Keratinocyte (primary cell): ENCODE measurements at regions not wholly inside any gene's neighbourhood (a gene's known extent, or its start where the extent isn't known, plus 50 kb on each side); places are given as distances from the start of the nearest gene placed in this dataset.

Source experiments
- DNase-seq: peaks from one replicate; pipeline ENCODE4 v3.0.0-alpha.2; 2011; ENCODE audit warnings: low read depth, missing footprints, low spot score
- FAIRE-seq: peaks from 2 replicates; lab custom pipeline; 2011; peaks lifted over from hg19 to GRCh38; lab: Jason Lieb, UNC
- H2AFZ ChIP-seq: 2 replicates; pipeline ENCODE4 v1.6.0; 2012; ENCODE audit warnings: low read length, control low read depth, inconsistent platforms; ENCODE audit not compliant: control insufficient read depth
- H3K27ac ChIP-seq: 2 replicates; pipeline ENCODE4 v1.5.1; 2011; ENCODE audit warnings: low read length; ENCODE audit not compliant: control insufficient read depth, insufficient read depth
- H3K27me3 ChIP-seq: 3 replicates; pipeline ENCODE4 v1.6.0; 2011; ENCODE audit warnings: low read length; ENCODE audit not compliant: control insufficient read depth, insufficient read depth; ENCODE audit errors: extremely low read depth
- H3K36me3 ChIP-seq, 2 experiments: 2 replicates in 1 of 2; 3 replicates in 1 of 2; pipeline ENCODE4 v1.5.1; 2011; ENCODE audit warnings: low read length in 2 of 2, mild to moderate bottlenecking in 1 of 2; ENCODE audit not compliant: control insufficient read depth in 2 of 2, insufficient read depth in 2 of 2; ENCODE audit errors: extremely low read depth in 1 of 2
- H3K4me1 ChIP-seq: 3 replicates; pipeline ENCODE4 v1.5.1; 2011; ENCODE audit warnings: low read length; ENCODE audit not compliant: control insufficient read depth, insufficient read depth; ENCODE audit errors: extremely low read depth
- H3K4me2 ChIP-seq: 3 replicates; pipeline ENCODE4 v1.6.0; 2011; ENCODE audit warnings: low read depth, low read length; ENCODE audit not compliant: control insufficient read depth, insufficient read depth; ENCODE audit errors: extremely low read depth
- H3K4me3 ChIP-seq, 3 experiments: fragments of 200-600 bp in 1 of 3; sonication (generic) in 1 of 3; 2 replicates in 2 of 3; 3 replicates in 1 of 3; pipeline ENCODE4 v1.5.1; 2011 to 2016; ENCODE audit warnings: low read length in 3 of 3, mild to moderate bottlenecking in 3 of 3, control low read depth in 2 of 3, inconsistent platforms in 1 of 3, low read depth in 1 of 3, mixed read lengths in 1 of 3, mixed run types in 1 of 3, moderate library complexity in 1 of 3; ENCODE audit not compliant: control insufficient read depth in 2 of 3, insufficient read depth in 2 of 3; ENCODE audit errors: extremely low read depth in 1 of 3
- H3K79me2 ChIP-seq: 2 replicates; pipeline ENCODE4 v1.6.0; 2012; ENCODE audit warnings: low read length; ENCODE audit not compliant: control insufficient read depth, insufficient read depth
- H3K9ac ChIP-seq: 3 replicates; pipeline ENCODE4 v1.6.0; 2011; ENCODE audit warnings: low read length; ENCODE audit not compliant: control insufficient read depth, insufficient read depth; ENCODE audit errors: extremely low read depth
- H3K9me1 ChIP-seq: 3 replicates; pipeline ENCODE4 v1.6.0; 2011; ENCODE audit warnings: low read length; ENCODE audit not compliant: control insufficient read depth, insufficient read depth; ENCODE audit errors: extremely low read depth
- H3K9me3 ChIP-seq: 2 replicates; pipeline ENCODE4 v1.5.1; 2012; ENCODE audit warnings: low read depth, low read length; ENCODE audit not compliant: control insufficient read depth
- H4K20me1 ChIP-seq: 3 replicates; pipeline ENCODE4 v1.6.0; 2011; ENCODE audit warnings: low read length; ENCODE audit not compliant: control insufficient read depth, insufficient read depth; ENCODE audit errors: extremely low read depth
- EZH2 ChIP-seq: IDR thresholded peaks from one replicate; pipeline ENCODE4 v1.6.1; 2012; ENCODE audit warnings: inconsistent platforms, mild to moderate bottlenecking, low read length, moderate library complexity
- dilution Hi-C: fragments of 300-500 bp; cut with MboI; formaldehyde crosslinking; loops from one replicate; pipeline ENCODE4 v1.7.0; 2020; ENCODE audit warnings: low sequenced_read_pairs; ENCODE audit not compliant: extremely low pct_ligation_motif_present
- TF ChIP-seq, protein P1 (sequence below), 3 experiments: IDR thresholded peaks in 1 of 3; conservative IDR thresholded peaks in 1 of 3; optimal IDR thresholded peaks in 1 of 3; 2 replicates in 2 of 3; 3 replicates in 1 of 3; pipeline versions ENCODE3 to v1.5.1; 2011; ENCODE audit warnings: low read length in 3 of 3, mild to moderate bottlenecking in 3 of 3, moderate library complexity in 2 of 3, control low read depth in 1 of 3, inconsistent platforms in 1 of 3; ENCODE audit not compliant: insufficient read depth in 2 of 3; ENCODE audit errors: extremely low read depth in 1 of 3

GRCh38 chr5:175037820-175038219 is 313.4 kb downstream of the MSX2 start:
- FAIRE-seq (no peak), DNase-seq (no peak)
- Histone ChIP-seq H3K4me2 (no peak overlapping the region), H3K9me1 (no peaks in the 10 kb centered on the region), H3K9ac (no peak overlapping the region), H2AFZ (no peak overlapping the region), H3K79me2 (no peaks in the 10 kb centered on the region), H4K20me1 (no peaks in the 10 kb centered on the region), H3K4me3 (no peak overlapping the region), H3K36me3 (no peaks in the 10 kb centered on the region), H3K4me1 (no peaks in the 10 kb centered on the region), H3K27me3 (no peaks in the 10 kb centered on the region), H3K27ac (no peak overlapping the region), H3K9me3 (peaks cover 5% of the 10 kb centered on the region)
- no peak for TF ChIP-seq EZH2
- TF ChIP-seq, protein P1, sequence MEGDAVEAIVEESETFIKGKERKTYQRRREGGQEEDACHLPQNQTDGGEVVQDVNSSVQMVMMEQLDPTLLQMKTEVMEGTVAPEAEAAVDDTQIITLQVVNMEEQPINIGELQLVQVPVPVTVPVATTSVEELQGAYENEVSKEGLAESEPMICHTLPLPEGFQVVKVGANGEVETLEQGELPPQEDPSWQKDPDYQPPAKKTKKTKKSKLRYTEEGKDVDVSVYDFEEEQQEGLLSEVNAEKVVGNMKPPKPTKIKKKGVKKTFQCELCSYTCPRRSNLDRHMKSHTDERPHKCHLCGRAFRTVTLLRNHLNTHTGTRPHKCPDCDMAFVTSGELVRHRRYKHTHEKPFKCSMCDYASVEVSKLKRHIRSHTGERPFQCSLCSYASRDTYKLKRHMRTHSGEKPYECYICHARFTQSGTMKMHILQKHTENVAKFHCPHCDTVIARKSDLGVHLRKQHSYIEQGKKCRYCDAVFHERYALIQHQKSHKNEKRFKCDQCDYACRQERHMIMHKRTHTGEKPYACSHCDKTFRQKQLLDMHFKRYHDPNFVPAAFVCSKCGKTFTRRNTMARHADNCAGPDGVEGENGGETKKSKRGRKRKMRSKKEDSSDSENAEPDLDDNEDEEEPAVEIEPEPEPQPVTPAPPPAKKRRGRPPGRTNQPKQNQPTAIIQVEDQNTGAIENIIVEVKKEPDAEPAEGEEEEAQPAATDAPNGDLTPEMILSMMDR (optimal IDR thresholded peaks at IDR 0.05 in 1 of 3, IDR thresholded peaks at IDR 0.05 in 1 of 3, conservative IDR thresholded peaks at IDR 0.05 in 1 of 3; ENCODE audit: extremely low read depth in 1 of 3, insufficient read depth in 2 of 3, low read length in 3 of 3) = no peak
- dilution Hi-C loops = no loop called here

GRCh38 chr5:175035882-175036533 is 311.6 kb downstream of the MSX2 start:
- Histone ChIP-seq H2AFZ (no peak overlapping the region), H3K79me2 (no peaks in the 10 kb centered on the region), H3K27me3 (no peaks in the 10 kb centered on the region), H4K20me1 (no peaks in the 10 kb centered on the region), H3K4me1 (no peaks in the 10 kb centered on the region), H3K4me3 (no peak overlapping the region), H3K9me3 (peaks cover 5% of the 10 kb centered on the region), H3K9me1 (no peaks in the 10 kb centered on the region), H3K27ac (no peak overlapping the region), H3K36me3 (no peaks in the 10 kb centered on the region), H3K9ac (no peak overlapping the region), H3K4me2 (no peak overlapping the region)
- FAIRE-seq = no peak
- dilution Hi-C loops = no loop called here
- TF ChIP-seq, protein P1 (optimal IDR thresholded peaks at IDR 0.05 in 1 of 3, IDR thresholded peaks at IDR 0.05 in 1 of 3, conservative IDR thresholded peaks at IDR 0.05 in 1 of 3; ENCODE audit: extremely low read depth in 1 of 3, insufficient read depth in 2 of 3, low read length in 3 of 3) = no peak
- no peak for TF ChIP-seq EZH2
- DNase-seq = no peak
